ENCODE measurements at regions not wholly inside any gene's neighbourhood (a gene's known extent, or its start where the extent isn't known, plus 50 kb on each side); places are given as distances from the start of the nearest gene placed in this dataset.

GRCh38 chr3:8279886-8280550 is 221.6 kb upstream of the LMCD1 start:
- no peak for TF ChIP-seq CTCF (IDR thresholded peaks at IDR 0.05; ENCODE audit: insufficient read depth, low read length)
- no peak for TF ChIP-seq REST (IDR thresholded peaks at IDR 0.05; ENCODE audit: insufficient replicate concordance, low read depth)
- TF ChIP-seq SPI1 (IDR thresholded peaks at IDR 0.05; ENCODE audit: borderline replicate concordance, low read depth): no peak
- TF ChIP-seq GABPA (IDR thresholded peaks at IDR 0.05; ENCODE audit: low read depth): no peak
- TF ChIP-seq POLR2AphosphoS5 (IDR thresholded peaks at IDR 0.05; ENCODE audit: low read depth): no peak
- Histone ChIP-seq H3K27ac (replicated peaks) (no peak overlapping the region), H3K27me3 (ENCODE audit: insufficient read depth, poor library complexity, severe bottlenecking) (no peaks in the 10 kb centered on the region), H3K4me3 (replicated peaks; ENCODE audit: insufficient read depth, low read length) (no peak overlapping the region)
- no peak for DNase-seq (ENCODE audit: low read depth in 1 of 2, low spot score in 1 of 2)

DNA sequence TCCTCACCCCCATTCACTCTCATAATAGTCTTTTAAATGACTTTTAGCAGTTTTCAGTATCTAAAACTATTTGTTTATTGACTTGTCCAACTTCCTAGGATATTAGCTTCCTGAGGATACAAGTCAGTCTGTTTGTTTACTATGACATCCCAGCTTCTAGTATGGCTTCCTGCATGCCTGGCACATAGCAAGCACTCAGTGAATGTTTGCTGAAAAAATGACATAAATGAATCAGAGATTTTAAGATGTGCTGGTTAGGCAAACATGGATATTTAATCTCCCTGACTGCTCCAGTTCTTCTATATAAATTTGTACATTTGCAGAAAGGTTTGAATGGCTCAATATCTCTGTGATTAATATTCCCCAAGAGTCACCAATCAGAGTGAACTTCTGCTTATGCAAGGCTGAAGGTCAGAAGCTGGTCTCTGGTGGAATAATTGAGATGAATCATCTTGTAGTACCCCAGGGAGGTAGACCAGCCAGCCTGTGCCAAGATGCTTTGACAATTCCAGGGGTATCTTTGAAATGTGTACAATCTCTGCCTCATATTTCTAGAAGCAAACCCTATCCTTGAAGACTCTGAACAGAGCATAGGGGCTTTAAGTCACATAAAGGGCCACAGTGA is 219.0 kb upstream of the LMCD1 start:
- H3K4me3 ChIP-seq (replicated peaks; ENCODE audit: insufficient read depth, low read length): no peak overlapping the region
- no peaks in the 10 kb centered on the region for H3K27me3 ChIP-seq (ENCODE audit: insufficient read depth, poor library complexity, severe bottlenecking)
- H3K27ac ChIP-seq (replicated peaks): no peak overlapping the region
- TF ChIP-seq CTCF (IDR thresholded peaks at IDR 0.05; ENCODE audit: insufficient read depth, low read length): no peak
- no peak for TF ChIP-seq REST (IDR thresholded peaks at IDR 0.05; ENCODE audit: insufficient replicate concordance, low read depth)
- no peak for TF ChIP-seq GABPA (IDR thresholded peaks at IDR 0.05; ENCODE audit: low read depth)
- TF ChIP-seq POLR2AphosphoS5 (IDR thresholded peaks at IDR 0.05; ENCODE audit: low read depth): no peak
- DNase-seq (ENCODE audit: low read depth in 1 of 2, low spot score in 1 of 2): no peak

GRCh38 chr3:8283193-8283592 is 218.4 kb upstream of the LMCD1 start:
- TF ChIP-seq REST (IDR thresholded peaks at IDR 0.05; ENCODE audit: insufficient replicate concordance, low read depth): no peak
- TF ChIP-seq POLR2AphosphoS5 (IDR thresholded peaks at IDR 0.05; ENCODE audit: low read depth): no peak
- no peak for TF ChIP-seq SPI1 (IDR thresholded peaks at IDR 0.05; ENCODE audit: borderline replicate concordance, low read depth)
- no peak for TF ChIP-seq CTCF (IDR thresholded peaks at IDR 0.05; ENCODE audit: insufficient read depth, low read length)
- no peak for TF ChIP-seq GABPA (IDR thresholded peaks at IDR 0.05; ENCODE audit: low read depth)
- no peak for DNase-seq (ENCODE audit: low read depth in 1 of 2, low spot score in 1 of 2)
- Histone ChIP-seq H3K27me3 (ENCODE audit: insufficient read depth, poor library complexity, severe bottlenecking) (no peaks in the 10 kb centered on the region), H3K27ac (replicated peaks) (no peak overlapping the region), H3K4me3 (replicated peaks; ENCODE audit: insufficient read depth, low read length) (no peak overlapping the region)

Measured in HL-60 (cell line).